ENCODE measurements at regions not wholly inside any gene's neighbourhood (a gene's known extent, or its start where the extent isn't known, plus 50 kb on each side); places are given as distances from the start of the nearest gene placed in this dataset.

GRCh38 chr7:46282155-46282554 lies 361.1 kb upstream of the IGFBP3 start:
- Histone ChIP-seq H2AFZ (ENCODE audit: low read depth, low read length) (no peak overlapping the region), H3K27ac (ENCODE audit: low read depth, low read length) (no peak overlapping the region), H3K4me2 (ENCODE audit: low read length) (no peak overlapping the region), H3K4me1 (ENCODE audit: insufficient read depth, low read length) (no peaks in the 10 kb centered on the region), H3K4me3 (ENCODE audit: insufficient read depth, low read depth, low read length) (no peak overlapping the region), H3K27me3 (ENCODE audit: insufficient read depth, low read length) (no peaks in the 10 kb centered on the region), H4K20me1 (ENCODE audit: insufficient read depth, low read length) (no peaks in the 10 kb centered on the region), H3K9me3 (ENCODE audit: insufficient read depth, low read depth, low read length) (no peaks in the 10 kb centered on the region), H3K9ac (ENCODE audit: low read length) (no peak overlapping the region), H3K36me3 (ENCODE audit: insufficient read depth, low read length) (no peaks in the 10 kb centered on the region), H3K79me2 (ENCODE audit: insufficient read depth, low read length) (no peaks in the 10 kb centered on the region)
- Mint-ChIP-seq H3K4me3 (ENCODE audit: unreplicated experiment) (no peak overlapping the region), H3K27me3 (ENCODE audit: low read depth, unreplicated experiment) (no peaks in the 10 kb centered on the region), H3K4me1 (ENCODE audit: low read depth, unreplicated experiment) (peaks cover 27% of the 10 kb centered on the region), H3K36me3 (ENCODE audit: low read depth, unreplicated experiment) (no peaks in the 10 kb centered on the region), H3K27ac (ENCODE audit: unreplicated experiment) (peak overlapping the region; percentile 0), H3K9me3 (ENCODE audit: unreplicated experiment) (peaks cover 2% of the 10 kb centered on the region)
- FAIRE-seq (no peak), DNase-seq (ENCODE audit: low read depth) (no peak)
- TF ChIP-seq, protein P1, sequence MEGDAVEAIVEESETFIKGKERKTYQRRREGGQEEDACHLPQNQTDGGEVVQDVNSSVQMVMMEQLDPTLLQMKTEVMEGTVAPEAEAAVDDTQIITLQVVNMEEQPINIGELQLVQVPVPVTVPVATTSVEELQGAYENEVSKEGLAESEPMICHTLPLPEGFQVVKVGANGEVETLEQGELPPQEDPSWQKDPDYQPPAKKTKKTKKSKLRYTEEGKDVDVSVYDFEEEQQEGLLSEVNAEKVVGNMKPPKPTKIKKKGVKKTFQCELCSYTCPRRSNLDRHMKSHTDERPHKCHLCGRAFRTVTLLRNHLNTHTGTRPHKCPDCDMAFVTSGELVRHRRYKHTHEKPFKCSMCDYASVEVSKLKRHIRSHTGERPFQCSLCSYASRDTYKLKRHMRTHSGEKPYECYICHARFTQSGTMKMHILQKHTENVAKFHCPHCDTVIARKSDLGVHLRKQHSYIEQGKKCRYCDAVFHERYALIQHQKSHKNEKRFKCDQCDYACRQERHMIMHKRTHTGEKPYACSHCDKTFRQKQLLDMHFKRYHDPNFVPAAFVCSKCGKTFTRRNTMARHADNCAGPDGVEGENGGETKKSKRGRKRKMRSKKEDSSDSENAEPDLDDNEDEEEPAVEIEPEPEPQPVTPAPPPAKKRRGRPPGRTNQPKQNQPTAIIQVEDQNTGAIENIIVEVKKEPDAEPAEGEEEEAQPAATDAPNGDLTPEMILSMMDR (IDR thresholded peaks at IDR 0.05; ENCODE audit: insufficient read depth, low read depth, low read length), result no peak
- no peak for TF ChIP-seq EZH2 (IDR thresholded peaks at IDR 0.05; ENCODE audit: insufficient read depth, low read length)

DNA sequence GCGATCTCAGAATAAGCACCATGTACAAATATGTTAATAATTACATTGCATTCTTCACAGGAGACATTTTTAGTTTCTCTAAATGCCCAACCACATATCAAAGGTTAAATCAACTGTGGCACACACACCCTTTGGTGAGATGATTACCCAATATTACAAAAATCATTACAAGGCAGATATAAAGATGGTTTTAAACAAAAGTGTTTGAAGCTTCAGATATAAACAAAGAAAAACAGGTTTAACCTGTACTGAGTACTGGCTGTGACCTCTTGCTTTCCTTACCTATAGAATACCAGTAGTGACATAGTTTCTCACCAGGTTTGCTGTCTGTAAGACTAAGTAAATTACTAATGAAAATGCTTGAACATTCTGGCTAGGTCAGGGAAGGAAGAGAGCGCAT lies 360.0 kb upstream of the IGFBP3 start:
- Mint-ChIP-seq H3K4me3 (ENCODE audit: unreplicated experiment) (no peak overlapping the region), H3K27ac (ENCODE audit: unreplicated experiment) (no peak overlapping the region), H3K36me3 (ENCODE audit: low read depth, unreplicated experiment) (no peaks in the 10 kb centered on the region), H3K9me3 (ENCODE audit: unreplicated experiment) (peaks cover 2% of the 10 kb centered on the region), H3K4me1 (ENCODE audit: low read depth, unreplicated experiment) (peaks cover 26% of the 10 kb centered on the region), H3K27me3 (ENCODE audit: low read depth, unreplicated experiment) (no peaks in the 10 kb centered on the region)
- H3K27ac ChIP-seq (ENCODE audit: low read depth, low read length), result no peak overlapping the region
- no peaks in the 10 kb centered on the region for H4K20me1 ChIP-seq (ENCODE audit: insufficient read depth, low read length)
- no peaks in the 10 kb centered on the region for H3K79me2 ChIP-seq (ENCODE audit: insufficient read depth, low read length)
- H3K36me3 ChIP-seq (ENCODE audit: insufficient read depth, low read length), result no peaks in the 10 kb centered on the region
- TF ChIP-seq, protein P1 (IDR thresholded peaks at IDR 0.05; ENCODE audit: insufficient read depth, low read depth, low read length), result no peak
- no peak for TF ChIP-seq EZH2 (IDR thresholded peaks at IDR 0.05; ENCODE audit: insufficient read depth, low read length)
- H3K4me2 ChIP-seq (ENCODE audit: low read length), result no peak overlapping the region
- DNase-seq (ENCODE audit: low read depth), result no peak
- no peak overlapping the region for H3K9ac ChIP-seq (ENCODE audit: low read length)
- H3K9me3 ChIP-seq (ENCODE audit: insufficient read depth, low read depth, low read length), result no peaks in the 10 kb centered on the region
- FAIRE-seq, result no peak
- H2AFZ ChIP-seq (ENCODE audit: low read depth, low read length), result no peak overlapping the region
- H3K4me1 ChIP-seq (ENCODE audit: insufficient read depth, low read length), result no peaks in the 10 kb centered on the region
- no peaks in the 10 kb centered on the region for H3K27me3 ChIP-seq (ENCODE audit: insufficient read depth, low read length)
- no peak overlapping the region for H3K4me3 ChIP-seq (ENCODE audit: insufficient read depth, low read depth, low read length)

GRCh38 chr7:46279290-46279689 lies 358.2 kb upstream of the IGFBP3 start:
- peaks cover 25% of the 10 kb centered on the region for H3K4me1 Mint-ChIP-seq (ENCODE audit: low read depth, unreplicated experiment)
- Histone ChIP-seq H3K27ac (ENCODE audit: low read depth, low read length) (no peak overlapping the region), H3K4me2 (ENCODE audit: low read length) (no peak overlapping the region), H3K9me3 (ENCODE audit: insufficient read depth, low read depth, low read length) (no peaks in the 10 kb centered on the region), H3K27me3 (ENCODE audit: insufficient read depth, low read length) (no peaks in the 10 kb centered on the region), H3K36me3 (ENCODE audit: insufficient read depth, low read length) (no peaks in the 10 kb centered on the region), H3K9ac (ENCODE audit: low read length) (no peak overlapping the region), H3K4me3 (ENCODE audit: insufficient read depth, low read depth, low read length) (no peak overlapping the region), H3K4me1 (ENCODE audit: insufficient read depth, low read length) (no peaks in the 10 kb centered on the region), H4K20me1 (ENCODE audit: insufficient read depth, low read length) (no peaks in the 10 kb centered on the region), H3K79me2 (ENCODE audit: insufficient read depth, low read length) (no peaks in the 10 kb centered on the region), H2AFZ (ENCODE audit: low read depth, low read length) (no peak overlapping the region)
- FAIRE-seq (no peak), DNase-seq (ENCODE audit: low read depth) (no peak)
- H3K36me3 Mint-ChIP-seq (ENCODE audit: low read depth, unreplicated experiment), result no peaks in the 10 kb centered on the region
- H3K4me3 Mint-ChIP-seq (ENCODE audit: unreplicated experiment), result no peak overlapping the region
- no peak overlapping the region for H3K27ac Mint-ChIP-seq (ENCODE audit: unreplicated experiment)
- H3K27me3 Mint-ChIP-seq (ENCODE audit: low read depth, unreplicated experiment), result no peaks in the 10 kb centered on the region
- peaks cover 2% of the 10 kb centered on the region for H3K9me3 Mint-ChIP-seq (ENCODE audit: unreplicated experiment)
- TF ChIP-seq, protein P1 (IDR thresholded peaks at IDR 0.05; ENCODE audit: insufficient read depth, low read depth, low read length), result no peak
- no peak for TF ChIP-seq EZH2 (IDR thresholded peaks at IDR 0.05; ENCODE audit: insufficient read depth, low read length)
